ENCODE measurements at regions not wholly inside any gene's neighbourhood (a gene's known extent, or its start where the extent isn't known, plus 50 kb on each side); places are given as distances from the start of the nearest gene placed in this dataset.

DNA sequence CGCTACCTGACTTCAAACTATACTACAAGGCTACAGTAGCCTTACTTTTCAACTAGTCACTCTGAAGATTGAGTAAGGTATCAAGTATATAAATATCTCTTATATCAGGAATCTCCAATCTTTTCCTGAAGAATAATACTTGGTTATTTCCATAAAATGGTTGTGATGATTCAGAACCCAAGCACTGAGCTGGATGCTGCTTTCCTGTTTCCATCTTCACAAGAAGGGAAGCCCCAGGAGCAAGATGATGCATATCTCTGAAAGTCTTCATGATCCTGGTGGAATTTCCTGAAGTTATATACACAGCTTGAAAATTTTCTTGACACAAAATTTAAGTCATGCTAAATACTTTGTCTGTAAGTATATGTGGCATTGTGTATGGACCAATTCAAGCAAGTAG, 243.9 kb upstream of the TANK start:
- ChIA-PET CTCF (interaction anchor here (0.9 kb wide), 1 partner anchor 592 kb away, joined by 5 read pairs; no protein-coding TSS in a partner anchor), POLR2A (no interaction called here)
- TF ChIP-seq CTCF (IDR thresholded peaks at IDR 0.05) (no peak), EZH2 (IDR thresholded peaks at IDR 0.05; ENCODE audit: borderline replicate concordance, insufficient read depth, low read depth, low read length, poor library complexity, severe bottlenecking) (no peak)
- ATAC-seq (ENCODE audit: low read depth) (no peak), DNase-seq (no peak)
- no peaks in the 10 kb centered on the region for H3K36me3 ChIP-seq (replicated peaks in 1 of 2; ENCODE audit: control extremely low read depth in 1 of 2, control insufficient read depth in 1 of 2, extremely low read depth in 1 of 2, insufficient read depth in 2 of 2, low read length in 1 of 2)
- H3K9ac ChIP-seq (ENCODE audit: low read length): no peak overlapping the region
- no peak overlapping the region for H2AFZ ChIP-seq (ENCODE audit: insufficient read depth, low read depth, low read length, poor library complexity, severe bottlenecking)
- Mint-ChIP-seq H3K27me3 (peaks cover 16% of the 10 kb centered on the region), H3K27ac (no peak overlapping the region), H3K9me3 (ENCODE audit: insufficient read depth) (peaks cover 3% of the 10 kb centered on the region), H3K4me1 (no peaks in the 10 kb centered on the region), H3K4me3 (no peak overlapping the region)
- no peaks in the 10 kb centered on the region for H3K27me3 ChIP-seq (replicated peaks in 1 of 4; ENCODE audit: control extremely low read depth in 1 of 4, control insufficient read depth in 3 of 4, insufficient read depth in 4 of 4, low read length in 3 of 4)
- no peaks in the 10 kb centered on the region for H3K9me3 ChIP-seq (ENCODE audit: control extremely low read depth in 1 of 3, control insufficient read depth in 2 of 3, insufficient read depth in 1 of 3, low read length in 2 of 3)
- H3K4me1 ChIP-seq (ENCODE audit: control insufficient read depth in 2 of 2, insufficient read depth in 2 of 2, low read length in 2 of 2): no peaks in the 10 kb centered on the region
- H3K4me2 ChIP-seq (replicated peaks; ENCODE audit: low read depth, low read length, poor library complexity, severe bottlenecking): no peak overlapping the region
- intact Hi-C loops (cut with micrococcal nuclease): no loop called here
- no peak overlapping the region for H3K27ac ChIP-seq (ENCODE audit: low read length in 2 of 2)
- no peaks in the 10 kb centered on the region for H3K79me2 ChIP-seq (ENCODE audit: control insufficient read depth, insufficient read depth, low read length)
- WGBS (ENCODE audit: insufficient coverage): no CpG with 5 or more reads among the region's 1 CpG
- no peak overlapping the region for H3K4me3 ChIP-seq (ENCODE audit: control extremely low read depth in 1 of 5, extremely low read depth in 1 of 5, insufficient read depth in 1 of 5, low read depth in 2 of 5, low read length in 4 of 5)
- H4K20me1 ChIP-seq (ENCODE audit: control insufficient read depth, insufficient read depth, low read length, poor library complexity, severe bottlenecking): no peaks in the 10 kb centered on the region

GRCh38 chr2:160917850-160918249, 242.4 kb upstream of the TANK start:
- Histone ChIP-seq H4K20me1 (ENCODE audit: control insufficient read depth, insufficient read depth, low read length, poor library complexity, severe bottlenecking) (no peaks in the 10 kb centered on the region), H3K4me1 (ENCODE audit: control insufficient read depth in 2 of 2, insufficient read depth in 2 of 2, low read length in 2 of 2) (no peaks in the 10 kb centered on the region), H3K27ac (ENCODE audit: low read length in 2 of 2) (no peak overlapping the region), H3K4me2 (replicated peaks; ENCODE audit: low read depth, low read length, poor library complexity, severe bottlenecking) (no peak overlapping the region), H3K27me3 (replicated peaks in 1 of 4; ENCODE audit: control extremely low read depth in 1 of 4, control insufficient read depth in 3 of 4, insufficient read depth in 4 of 4, low read length in 3 of 4) (no peaks in the 10 kb centered on the region), H3K36me3 (replicated peaks in 1 of 2; ENCODE audit: control extremely low read depth in 1 of 2, control insufficient read depth in 1 of 2, extremely low read depth in 1 of 2, insufficient read depth in 2 of 2, low read length in 1 of 2) (no peaks in the 10 kb centered on the region), H3K79me2 (ENCODE audit: control insufficient read depth, insufficient read depth, low read length) (no peaks in the 10 kb centered on the region), H3K9ac (ENCODE audit: low read length) (no peak overlapping the region), H3K9me3 (ENCODE audit: control extremely low read depth in 1 of 3, control insufficient read depth in 2 of 3, insufficient read depth in 1 of 3, low read length in 2 of 3) (no peaks in the 10 kb centered on the region), H2AFZ (ENCODE audit: insufficient read depth, low read depth, low read length, poor library complexity, severe bottlenecking) (no peak overlapping the region), H3K4me3 (ENCODE audit: control extremely low read depth in 1 of 5, extremely low read depth in 1 of 5, insufficient read depth in 1 of 5, low read depth in 2 of 5, low read length in 4 of 5) (no peak overlapping the region)
- ATAC-seq (ENCODE audit: low read depth): no peak
- intact Hi-C loops (cut with micrococcal nuclease): no loop called here
- peaks cover 3% of the 10 kb centered on the region for H3K9me3 Mint-ChIP-seq (ENCODE audit: insufficient read depth)
- ChIA-PET CTCF (interaction anchor here (1.1 to 2.4 kb wide), 2 partner anchors 14 to 593 kb away, joined by 3 to 10 read pairs; no protein-coding TSS in a partner anchor), POLR2A (no interaction called here)
- WGBS (ENCODE audit: insufficient coverage): 100% methylated on average over 2 of the region's 3 CpGs
- TF ChIP-seq CTCF (IDR thresholded peaks at IDR 0.05): no peak
- no peak for TF ChIP-seq EZH2 (IDR thresholded peaks at IDR 0.05; ENCODE audit: borderline replicate concordance, insufficient read depth, low read depth, low read length, poor library complexity, severe bottlenecking)
- H3K4me3 Mint-ChIP-seq: no peak overlapping the region
- no peak for DNase-seq
- H3K4me1 Mint-ChIP-seq: no peaks in the 10 kb centered on the region
- H3K27ac Mint-ChIP-seq: no peak overlapping the region
- H3K27me3 Mint-ChIP-seq: peaks cover 16% of the 10 kb centered on the region

Data from B cell (primary cell).